Hematopoietic multipotent progenitor cell treated with erythropoietin and hydrocortisone succinate and interleukin-3 and kit ligand, for 4 days (in vitro differentiated cells): ENCODE measurements at regions not wholly inside any gene's neighbourhood (a gene's known extent, or its start where the extent isn't known, plus 50 kb on each side); places are given as distances from the start of the nearest gene placed in this dataset.

Source experiments
- DNase-seq: peaks from one replicate; pipeline ENCODE4 v3.0.0-alpha.2; 2015

DNA sequence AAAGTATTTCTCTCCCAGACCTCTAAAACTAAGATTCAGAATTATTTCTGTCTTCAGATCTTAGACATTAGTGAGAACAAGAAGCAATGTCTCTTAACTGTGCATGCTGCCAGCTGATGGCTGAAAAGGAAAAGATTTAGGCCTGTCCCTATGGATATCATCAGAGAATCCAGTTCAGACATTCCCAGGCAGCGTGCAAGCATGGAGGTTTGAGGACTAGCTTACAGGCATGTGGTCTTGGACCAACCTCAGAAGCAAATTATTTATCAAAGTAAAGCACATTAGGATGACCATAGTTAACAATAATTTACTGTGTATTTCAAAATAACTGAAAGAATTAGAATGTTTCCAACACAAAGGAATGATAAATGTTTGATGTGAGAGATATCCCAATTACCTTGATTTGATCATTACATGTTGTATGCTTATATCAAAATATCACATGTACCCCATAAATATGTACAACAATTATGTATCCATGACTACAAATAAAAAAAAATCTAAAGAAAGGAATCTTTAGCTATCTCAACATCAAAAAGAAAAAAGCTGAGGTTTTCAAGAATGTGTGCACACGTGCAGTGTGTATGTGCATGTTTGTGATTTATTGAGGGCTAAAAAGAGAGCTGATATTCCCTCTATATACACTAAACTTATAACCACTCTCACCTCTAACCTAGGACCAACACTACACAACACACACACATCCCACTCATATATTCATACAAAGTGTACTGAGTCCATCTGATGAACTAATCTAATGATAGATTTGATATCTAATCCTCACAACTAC is 108.9 kb upstream of the THBS1 start:
- DNase-seq = no peak

DNA sequence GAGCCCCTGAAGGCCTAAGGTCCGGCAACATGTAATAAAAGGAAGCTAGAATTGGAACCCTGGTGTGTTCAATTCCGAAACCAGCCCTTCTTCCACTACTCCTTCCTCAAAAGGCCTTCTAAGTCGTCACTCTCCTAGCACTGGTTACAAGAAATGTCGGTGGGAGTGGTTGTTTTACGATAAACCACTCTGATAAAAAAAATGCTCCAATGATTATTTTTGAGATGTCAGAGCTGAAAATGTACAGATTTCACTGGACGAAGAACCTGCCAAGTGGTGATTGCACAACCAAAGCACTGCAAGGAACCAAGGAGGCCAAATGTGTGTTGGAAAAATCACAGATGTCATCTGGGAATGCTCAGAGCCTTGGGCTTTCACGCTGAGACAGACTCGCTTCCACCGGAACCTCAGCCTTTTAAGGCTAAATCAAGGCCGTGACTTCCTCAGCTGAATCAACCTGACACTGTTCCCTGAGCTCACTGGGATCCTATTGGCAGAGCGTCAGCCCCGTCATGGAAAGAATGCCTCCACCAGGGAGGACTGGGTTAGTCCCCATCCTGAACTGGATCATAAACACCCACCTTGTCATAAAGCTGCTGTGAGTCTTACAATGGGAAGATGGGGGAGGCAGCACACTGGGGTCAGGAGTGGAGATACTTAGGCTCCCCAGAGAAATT is 108.1 kb upstream of the THBS1 start:
- no peak for DNase-seq

DNA sequence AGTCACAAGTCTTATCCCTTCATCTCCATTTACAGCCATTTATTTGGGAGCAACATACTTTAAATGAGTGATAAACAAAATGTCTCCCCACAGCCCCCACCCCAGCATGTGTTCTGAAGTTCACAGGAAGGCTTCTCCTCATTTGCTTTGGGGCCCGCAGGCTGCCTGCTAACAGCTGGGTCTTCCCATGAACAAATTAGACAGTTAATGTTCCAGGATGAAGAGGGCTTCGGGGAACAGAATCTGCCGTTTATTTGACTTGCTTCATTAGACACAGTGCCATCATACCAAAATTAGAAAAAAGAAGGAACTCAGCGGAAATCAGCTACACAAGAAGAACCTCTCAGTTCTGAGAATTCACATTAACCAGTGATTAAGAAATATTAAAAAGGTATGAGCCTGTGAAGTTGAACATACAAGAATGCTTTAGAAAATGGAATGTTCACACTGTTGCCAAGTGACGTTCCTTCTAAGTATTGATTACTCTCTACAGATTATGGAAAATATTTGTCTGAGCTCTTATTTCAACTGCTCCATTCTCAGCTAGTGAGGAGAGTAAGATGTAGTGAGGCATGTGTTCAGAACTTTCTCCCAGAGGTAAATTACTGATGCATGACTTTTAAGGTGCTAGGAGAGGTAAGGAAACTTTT is 107.5 kb upstream of the THBS1 start:
- DNase-seq = peak; percentile 25

- DNase-seq = no peak
These were observed 106.2 kb upstream of the THBS1 start for GRCh38 chr15:39474657-39475056.

GRCh38 chr15:39478996-39479395 is 101.9 kb upstream of the THBS1 start:
- no peak for DNase-seq

DNA sequence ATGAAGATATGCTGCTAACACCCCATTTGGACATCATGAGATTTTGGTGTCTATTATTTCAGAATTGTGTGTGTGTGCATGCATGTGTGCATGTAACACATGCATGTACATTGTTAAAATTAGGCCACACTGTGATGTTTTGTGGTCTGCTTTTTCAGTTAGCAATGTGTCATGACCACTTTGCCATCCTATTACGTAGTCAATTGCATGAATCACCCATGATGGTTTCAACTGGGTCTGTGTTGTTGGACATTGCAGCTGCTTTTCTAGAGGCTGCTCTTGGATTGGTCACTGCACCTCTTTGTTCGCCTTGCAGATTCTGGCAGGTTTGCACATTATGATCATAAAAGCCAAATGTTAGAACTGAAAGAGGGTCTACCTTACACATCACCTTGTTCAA is 101.0 kb upstream of the THBS1 start:
- no peak for DNase-seq

DNA sequence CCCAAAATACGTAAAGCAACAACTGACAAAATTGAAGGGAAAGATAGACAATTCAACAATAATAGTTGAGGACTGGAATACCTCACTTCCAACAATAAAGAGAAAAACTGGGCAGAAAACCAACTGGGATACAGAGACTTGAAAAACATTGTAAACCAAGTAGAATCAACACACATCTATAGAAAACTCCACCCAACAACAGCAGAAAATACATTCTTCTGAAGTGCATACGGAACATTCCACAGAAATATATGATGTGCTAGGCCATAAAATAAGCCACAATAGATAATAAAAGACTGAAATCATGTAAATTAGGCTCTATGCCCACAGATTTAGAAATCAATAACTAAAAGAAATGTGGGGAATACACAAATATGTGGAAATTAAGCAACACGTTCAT is 98.4 kb upstream of the THBS1 start:
- no peak for DNase-seq

DNA sequence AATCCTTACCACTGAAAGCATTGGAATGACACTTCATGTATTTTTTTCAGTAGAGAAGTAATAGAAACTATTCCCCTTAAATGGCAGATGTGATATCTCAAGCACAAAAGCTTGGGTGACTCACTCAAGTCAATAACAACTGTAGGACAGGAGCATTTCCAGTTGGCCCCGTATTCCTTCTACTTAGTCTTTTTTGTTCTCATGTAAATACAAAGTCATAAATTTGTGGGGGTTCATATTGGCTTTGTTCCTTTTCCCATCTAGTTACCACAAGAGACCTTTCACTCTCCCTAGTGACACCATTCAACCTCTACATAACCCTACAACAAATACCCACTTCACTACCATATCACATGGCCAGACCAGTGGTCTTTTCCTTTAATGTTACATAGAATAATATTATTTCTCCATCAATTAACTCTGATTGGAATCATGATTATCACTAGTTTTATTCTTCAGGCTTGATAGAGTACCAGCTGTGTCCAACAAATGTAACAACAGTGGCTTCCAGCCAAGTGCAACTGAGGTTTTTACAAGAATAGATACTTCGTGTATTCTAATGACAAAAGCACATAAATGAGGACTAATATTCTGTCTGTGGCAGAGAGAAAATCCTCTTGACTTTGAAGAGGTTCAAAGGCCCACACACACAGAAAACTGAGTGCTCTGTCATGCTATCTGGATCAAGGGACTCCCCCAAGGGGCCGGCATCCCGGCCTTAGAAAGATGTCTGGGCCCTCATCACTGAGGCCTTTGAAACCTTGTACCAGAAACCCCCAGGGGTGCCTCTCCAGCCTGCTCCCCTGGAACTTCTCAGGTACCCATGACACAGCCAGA is 94.0 kb upstream of the THBS1 start:
- DNase-seq = no peak

DNA sequence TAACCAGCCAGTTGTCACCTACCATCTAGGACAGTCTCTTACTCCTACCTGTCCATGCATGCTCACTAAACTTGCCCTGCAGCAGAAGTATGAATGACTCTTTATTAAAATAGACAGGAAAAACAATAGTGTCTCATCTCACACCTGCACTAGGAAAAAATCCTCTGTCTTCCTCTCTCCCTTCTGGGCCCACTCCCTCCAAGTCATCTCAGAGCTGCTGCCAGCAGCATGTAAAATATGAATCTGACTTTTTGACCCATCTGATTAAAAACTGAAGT is 93.5 kb upstream of the THBS1 start:
- no peak for DNase-seq

DNA sequence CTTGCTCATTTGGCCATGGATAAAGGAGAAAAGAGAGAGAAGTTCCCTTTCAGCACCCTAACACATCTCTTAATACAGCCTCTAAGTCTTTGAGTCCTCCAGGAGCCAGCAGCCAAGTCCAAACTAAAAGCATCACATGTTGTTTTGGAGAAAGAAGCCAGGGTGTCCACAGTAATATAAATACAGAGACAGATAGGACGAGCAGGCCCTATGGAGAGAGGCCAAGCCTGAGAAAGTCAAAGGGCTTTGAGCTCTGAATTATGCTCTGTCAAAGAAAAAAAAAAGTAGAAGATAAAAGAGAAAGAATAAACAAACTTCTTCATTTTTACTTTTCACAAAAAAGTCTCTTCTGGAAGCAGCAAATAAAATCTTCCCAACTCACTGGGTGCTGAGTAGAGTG is 92.4 kb upstream of the THBS1 start:
- DNase-seq = no peak

GRCh38 chr15:39488961-39489360 is 91.9 kb upstream of the THBS1 start:
- no peak for DNase-seq

GRCh38 chr15:39491115-39491885 is 89.6 kb upstream of the THBS1 start:
- no peak for DNase-seq

DNA sequence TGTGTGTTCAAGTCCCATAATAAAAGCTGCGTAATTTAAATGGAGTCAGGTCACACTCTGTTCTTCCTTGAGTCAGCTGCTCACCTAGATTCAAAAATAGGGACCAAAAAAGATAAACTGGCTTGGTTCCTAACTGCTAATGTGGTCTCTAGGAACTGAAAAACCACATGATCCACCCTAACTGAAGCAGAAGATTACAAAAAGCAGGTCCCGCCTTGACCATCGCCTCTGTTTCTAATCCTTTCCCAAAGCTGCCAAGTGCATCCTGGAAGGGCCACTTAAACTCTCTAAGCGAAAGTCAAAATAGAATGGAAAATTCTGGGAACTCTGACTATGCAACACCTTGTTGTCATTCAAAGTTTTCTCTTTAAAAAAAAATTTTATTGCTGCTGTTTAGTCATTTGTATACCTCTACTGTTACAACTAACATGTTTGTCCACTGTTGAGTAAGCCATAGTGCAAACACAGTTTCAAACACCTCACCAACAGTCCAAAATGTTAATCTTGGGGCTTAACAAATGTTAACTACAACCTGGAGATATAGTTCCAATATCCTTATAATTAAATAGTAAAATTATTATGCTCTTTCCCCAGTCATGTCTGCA is 88.9 kb upstream of the THBS1 start:
- DNase-seq = peak; percentile 62

- DNase-seq = peak; percentile 52
These were observed 87.3 kb upstream of the THBS1 start for GRCh38 chr15:39493424-39494067.

DNA sequence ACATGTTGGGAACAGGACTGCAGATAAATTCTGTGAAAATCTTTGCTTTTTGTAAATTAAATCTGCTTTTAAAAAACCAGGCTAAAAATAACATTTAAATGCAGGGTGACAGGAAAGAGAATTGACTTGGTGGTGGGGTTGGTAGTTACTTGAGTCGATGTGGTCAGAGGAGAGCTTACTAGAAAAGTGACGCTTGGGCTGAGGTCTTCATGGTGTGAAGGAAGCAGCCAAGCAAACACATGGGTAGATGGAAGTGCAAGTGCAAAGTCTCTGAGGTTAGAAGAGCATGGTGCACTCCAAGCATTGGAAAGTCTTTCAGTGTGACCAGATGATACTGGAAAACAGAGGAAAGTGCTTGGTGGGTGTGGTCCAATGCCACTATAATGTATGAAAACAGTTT is 86.4 kb upstream of the THBS1 start:
- DNase-seq = peak; percentile 13

DNA sequence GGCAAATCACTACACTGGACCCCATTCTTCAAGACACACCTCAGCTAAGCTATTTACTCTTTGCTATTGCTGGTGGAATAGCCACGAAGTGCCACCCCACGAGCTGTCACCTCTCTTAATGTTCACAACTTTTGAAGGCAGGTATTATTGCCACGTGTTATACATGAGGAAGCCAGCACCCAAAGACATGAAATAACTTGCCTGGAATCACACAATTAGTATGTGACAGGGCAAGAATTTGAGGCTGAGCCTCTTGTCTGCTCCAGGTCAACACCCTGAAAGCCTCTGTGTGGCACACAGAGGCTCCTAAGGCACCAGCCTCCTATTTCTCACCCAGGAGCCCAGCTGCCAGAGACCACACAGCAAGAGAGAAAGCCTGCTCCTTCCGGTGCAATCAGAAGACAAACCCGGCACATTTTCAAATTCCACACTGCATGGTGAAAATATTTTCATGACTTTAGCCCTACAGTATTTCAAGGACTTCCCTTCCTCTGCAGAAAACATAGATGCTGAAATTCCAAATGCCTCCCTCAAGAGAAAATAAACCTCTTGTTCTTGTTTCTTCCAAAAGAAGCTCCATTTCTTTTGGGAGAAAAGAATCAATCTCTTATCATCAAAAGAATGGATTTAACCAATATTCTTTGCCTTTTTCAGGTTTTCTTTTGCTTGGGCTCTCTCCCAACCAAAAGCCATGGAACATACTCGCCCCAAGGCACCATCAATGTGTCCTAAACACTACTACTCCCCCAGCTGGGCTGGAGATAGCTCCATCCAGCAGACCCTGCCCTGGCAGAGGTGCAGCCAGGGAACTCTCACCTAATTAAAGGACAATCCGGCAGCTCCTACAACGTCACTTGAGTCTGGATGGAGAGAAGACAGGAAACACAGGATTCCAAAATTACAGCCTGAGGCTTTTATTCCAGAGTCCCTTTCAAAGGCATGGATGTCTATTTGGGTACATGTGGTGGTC is 84.7 kb upstream of the THBS1 start:
- no peak for DNase-seq

DNA sequence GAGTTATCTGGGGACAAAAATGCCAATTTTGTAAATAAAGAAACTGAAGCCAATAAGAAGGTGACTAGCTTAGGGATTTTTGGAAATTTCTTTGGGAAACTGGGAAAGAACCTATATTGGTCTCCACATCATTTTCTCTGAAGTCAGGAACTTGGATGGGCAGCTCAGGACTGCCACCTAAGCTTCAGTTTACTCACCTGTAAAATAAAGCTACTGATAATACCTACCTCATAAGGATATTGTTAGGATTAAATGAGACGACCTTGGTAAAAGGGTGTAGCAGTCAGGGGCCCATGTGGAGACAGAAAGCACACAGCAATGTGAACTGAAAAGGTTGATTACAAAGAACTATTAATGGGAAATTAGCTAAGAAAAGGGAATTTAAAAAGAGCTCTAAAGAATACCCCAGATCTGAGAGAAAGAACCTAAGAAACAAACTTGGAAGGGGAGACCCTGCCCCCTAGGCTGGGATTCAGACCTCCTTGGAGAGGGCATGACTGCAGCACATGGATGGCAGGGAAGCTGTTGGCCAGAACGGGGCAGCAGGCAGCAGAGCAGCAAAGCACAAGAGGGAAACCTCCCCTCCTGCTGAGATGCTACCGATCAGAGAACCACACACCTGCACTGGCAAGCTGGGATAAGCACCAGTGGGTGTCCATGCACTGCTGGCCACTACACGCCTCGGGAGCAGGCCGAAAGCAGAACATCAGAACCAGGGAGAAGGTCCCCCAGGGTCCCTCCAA is 83.7 kb upstream of the THBS1 start:
- DNase-seq = no peak

DNA sequence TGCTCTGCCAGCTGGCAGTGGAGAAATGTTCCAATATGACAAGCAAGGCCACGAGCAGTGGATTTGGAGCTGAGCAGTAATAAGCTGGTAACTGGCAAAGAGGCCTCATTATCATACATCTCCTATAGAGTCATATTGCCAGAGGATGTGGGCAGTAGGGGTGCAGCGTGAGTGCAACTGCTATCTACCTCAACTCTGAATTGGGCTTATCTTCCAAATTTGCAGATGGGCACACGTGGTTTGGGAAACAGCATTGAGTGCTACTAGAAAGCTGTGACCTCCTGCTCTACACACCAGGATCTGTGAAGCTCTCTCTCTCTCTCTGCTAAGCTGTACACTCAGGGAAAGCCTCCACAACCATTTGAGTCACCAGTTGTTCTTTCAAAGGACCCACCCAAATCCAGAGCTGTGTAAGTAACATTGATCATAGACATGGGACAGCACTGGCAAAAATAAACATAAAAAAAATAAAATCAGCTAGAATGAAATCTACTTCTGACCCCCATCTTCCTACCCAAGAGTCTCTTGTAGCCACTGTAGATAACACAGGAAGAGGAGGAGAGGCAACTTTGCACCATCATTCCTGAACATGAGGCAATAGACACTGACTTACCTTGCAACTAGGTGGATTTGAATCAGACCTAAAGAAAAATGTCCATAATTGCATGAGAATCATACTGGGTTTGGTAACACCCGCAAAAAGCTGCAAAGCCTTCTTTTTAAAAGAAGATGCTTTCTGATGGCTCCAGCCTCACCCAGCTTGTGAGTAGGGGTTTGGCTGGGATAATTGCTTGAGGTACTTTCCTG is 82.9 kb upstream of the THBS1 start:
- peak; percentile 88 for DNase-seq

DNA sequence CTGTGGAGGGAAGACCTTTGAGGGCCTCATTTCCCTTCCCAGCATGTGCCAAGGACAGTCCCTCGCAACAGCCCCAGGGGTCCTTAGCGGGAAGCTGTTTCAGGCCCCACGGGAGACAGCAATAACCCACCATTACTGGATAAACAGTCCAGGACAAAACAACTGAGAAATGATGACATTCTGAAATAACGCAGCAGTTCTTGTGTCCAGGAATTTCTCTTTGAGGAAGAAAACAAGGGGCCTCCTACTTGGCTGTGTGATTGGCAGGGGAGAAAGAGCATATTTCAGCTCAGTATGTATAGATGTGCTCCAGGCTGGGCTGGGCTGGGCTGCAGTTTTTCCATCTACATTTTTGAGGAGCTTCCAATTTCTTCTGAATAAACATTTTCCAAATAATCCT is 82.2 kb upstream of the THBS1 start:
- DNase-seq = no peak
